ENCODE measurements at regions not wholly inside any gene's neighbourhood (a gene's known extent, or its start where the extent isn't known, plus 50 kb on each side); places are given as distances from the start of the nearest gene placed in this dataset.

DNA sequence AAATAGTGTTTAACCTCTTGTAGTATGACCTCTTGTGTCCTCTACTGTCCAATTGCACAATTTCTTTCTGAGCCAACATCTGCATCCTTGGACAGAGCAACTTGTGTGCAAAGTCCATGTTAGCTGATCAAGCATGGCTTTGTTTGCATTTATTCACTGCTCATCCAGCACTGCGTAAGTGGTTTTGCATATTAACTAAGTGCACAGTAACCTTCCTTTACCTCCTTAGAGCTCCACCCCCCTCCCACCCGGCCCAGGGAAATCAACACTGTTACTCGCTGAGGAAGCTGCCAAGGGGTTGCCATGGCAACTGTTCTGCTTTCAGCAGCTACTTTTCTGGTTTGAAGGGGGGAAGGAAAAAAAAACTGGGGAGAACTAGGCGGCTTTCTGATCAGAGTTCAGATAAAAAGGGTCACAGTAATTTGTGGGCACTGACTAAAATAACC, 153.5 kb upstream of the KLF12 start (continued):
- TF ChIP-seq EP300 (IDR thresholded peaks at IDR 0.05; ENCODE audit: borderline replicate concordance in 1 of 2, low read depth in 1 of 2, low read length in 1 of 2) (no peak), FOXJ3 (CRISPR knock-in tag; IDR thresholded peaks at IDR 0.05) (no peak), SIN3A (IDR thresholded peaks at IDR 0.05; ENCODE audit: borderline replicate concordance, low read depth, low read length) (no peak), FOXM1 (IDR thresholded peaks at IDR 0.05; ENCODE audit: low read depth) (no peak)
- TF ChIP-seq, protein P1, sequence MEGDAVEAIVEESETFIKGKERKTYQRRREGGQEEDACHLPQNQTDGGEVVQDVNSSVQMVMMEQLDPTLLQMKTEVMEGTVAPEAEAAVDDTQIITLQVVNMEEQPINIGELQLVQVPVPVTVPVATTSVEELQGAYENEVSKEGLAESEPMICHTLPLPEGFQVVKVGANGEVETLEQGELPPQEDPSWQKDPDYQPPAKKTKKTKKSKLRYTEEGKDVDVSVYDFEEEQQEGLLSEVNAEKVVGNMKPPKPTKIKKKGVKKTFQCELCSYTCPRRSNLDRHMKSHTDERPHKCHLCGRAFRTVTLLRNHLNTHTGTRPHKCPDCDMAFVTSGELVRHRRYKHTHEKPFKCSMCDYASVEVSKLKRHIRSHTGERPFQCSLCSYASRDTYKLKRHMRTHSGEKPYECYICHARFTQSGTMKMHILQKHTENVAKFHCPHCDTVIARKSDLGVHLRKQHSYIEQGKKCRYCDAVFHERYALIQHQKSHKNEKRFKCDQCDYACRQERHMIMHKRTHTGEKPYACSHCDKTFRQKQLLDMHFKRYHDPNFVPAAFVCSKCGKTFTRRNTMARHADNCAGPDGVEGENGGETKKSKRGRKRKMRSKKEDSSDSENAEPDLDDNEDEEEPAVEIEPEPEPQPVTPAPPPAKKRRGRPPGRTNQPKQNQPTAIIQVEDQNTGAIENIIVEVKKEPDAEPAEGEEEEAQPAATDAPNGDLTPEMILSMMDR (IDR thresholded peaks at IDR 0.05) = no peak
- TF ChIP-seq, protein P2, sequence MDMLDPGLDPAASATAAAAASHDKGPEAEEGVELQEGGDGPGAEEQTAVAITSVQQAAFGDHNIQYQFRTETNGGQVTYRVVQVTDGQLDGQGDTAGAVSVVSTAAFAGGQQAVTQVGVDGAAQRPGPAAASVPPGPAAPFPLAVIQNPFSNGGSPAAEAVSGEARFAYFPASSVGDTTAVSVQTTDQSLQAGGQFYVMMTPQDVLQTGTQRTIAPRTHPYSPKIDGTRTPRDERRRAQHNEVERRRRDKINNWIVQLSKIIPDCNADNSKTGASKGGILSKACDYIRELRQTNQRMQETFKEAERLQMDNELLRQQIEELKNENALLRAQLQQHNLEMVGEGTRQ (IDR thresholded peaks at IDR 0.05; ENCODE audit: borderline replicate concordance, low read depth, low read length) = no peak

DNA sequence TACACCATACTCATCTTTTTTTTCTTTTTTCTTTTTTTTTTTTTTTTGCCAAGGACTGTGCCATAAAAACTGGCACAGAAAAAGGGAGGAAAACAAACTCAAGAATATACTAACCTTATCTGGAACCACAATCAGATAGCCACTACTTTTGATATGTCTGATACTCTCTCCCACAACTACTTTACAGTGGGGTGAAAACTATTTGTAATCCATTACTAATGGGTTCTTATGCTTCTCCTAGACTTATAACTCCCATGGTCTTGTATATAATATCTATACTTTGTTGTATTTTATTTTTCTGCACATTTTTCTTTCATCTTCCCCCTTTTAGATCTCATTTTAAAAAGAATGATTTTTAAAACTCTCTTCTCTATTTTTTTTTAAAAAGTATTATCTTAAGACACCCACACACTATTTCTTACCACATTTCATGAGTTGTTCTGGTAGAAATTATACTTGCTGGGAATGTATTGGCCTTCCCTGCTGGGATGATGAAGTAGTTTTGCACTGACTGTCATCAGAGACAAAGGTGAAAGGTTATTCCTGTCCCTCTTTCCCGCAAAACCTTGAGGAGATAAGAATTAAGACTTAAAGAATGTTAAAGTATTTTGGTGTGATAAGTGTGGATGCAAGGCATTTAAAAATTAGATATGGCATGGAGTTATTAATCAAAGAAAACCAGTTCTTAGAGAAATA, 146.7 kb upstream of the KLF12 start:
- H3K4me1 ChIP-seq (ENCODE audit: control insufficient read depth in 1 of 2, insufficient read depth in 2 of 2, low read depth in 1 of 2, low read length in 1 of 2) = no peaks in the 10 kb centered on the region; a peak in 1 of 4 replicates
- no peaks in the 10 kb centered on the region for H3K27me3 ChIP-seq (ENCODE audit: insufficient read depth)
- TF ChIP-seq RXRA (IDR thresholded peaks at IDR 0.05; ENCODE audit: borderline replicate concordance, low read depth) (no peak), SIN3A (IDR thresholded peaks at IDR 0.05; ENCODE audit: borderline replicate concordance, low read depth, low read length) (no peak), ELF1 (IDR thresholded peaks at IDR 0.05) (no peak), NFIC (IDR thresholded peaks at IDR 0.05; ENCODE audit: borderline replicate concordance) (no peak), TAF1 (IDR thresholded peaks at IDR 0.05; ENCODE audit: borderline replicate concordance, low read depth, low read length) (no peak)
- TF ChIP-seq, protein P3, sequence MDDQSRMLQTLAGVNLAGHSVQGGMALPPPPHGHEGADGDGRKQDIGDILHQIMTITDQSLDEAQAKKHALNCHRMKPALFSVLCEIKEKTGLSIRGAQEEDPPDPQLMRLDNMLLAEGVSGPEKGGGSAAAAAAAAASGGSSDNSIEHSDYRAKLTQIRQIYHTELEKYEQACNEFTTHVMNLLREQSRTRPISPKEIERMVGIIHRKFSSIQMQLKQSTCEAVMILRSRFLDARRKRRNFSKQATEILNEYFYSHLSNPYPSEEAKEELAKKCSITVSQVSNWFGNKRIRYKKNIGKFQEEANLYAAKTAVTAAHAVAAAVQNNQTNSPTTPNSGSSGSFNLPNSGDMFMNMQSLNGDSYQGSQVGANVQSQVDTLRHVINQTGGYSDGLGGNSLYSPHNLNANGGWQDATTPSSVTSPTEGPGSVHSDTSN (IDR thresholded peaks at IDR 0.05) = no peak
- TF ChIP-seq, protein P4, sequence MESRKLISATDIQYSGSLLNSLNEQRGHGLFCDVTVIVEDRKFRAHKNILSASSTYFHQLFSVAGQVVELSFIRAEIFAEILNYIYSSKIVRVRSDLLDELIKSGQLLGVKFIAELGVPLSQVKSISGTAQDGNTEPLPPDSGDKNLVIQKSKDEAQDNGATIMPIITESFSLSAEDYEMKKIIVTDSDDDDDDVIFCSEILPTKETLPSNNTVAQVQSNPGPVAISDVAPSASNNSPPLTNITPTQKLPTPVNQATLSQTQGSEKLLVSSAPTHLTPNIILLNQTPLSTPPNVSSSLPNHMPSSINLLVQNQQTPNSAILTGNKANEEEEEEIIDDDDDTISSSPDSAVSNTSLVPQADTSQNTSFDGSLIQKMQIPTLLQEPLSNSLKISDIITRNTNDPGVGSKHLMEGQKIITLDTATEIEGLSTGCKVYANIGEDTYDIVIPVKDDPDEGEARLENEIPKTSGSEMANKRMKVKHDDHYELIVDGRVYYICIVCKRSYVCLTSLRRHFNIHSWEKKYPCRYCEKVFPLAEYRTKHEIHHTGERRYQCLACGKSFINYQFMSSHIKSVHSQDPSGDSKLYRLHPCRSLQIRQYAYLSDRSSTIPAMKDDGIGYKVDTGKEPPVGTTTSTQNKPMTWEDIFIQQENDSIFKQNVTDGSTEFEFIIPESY (IDR thresholded peaks at IDR 0.05; ENCODE audit: borderline replicate concordance, low read depth) = no peak
- TF ChIP-seq, protein P1 (IDR thresholded peaks at IDR 0.05) = no peak
- no peaks in the 10 kb centered on the region for H3K79me2 ChIP-seq (ENCODE audit: insufficient read depth)
- H4K20me1 ChIP-seq (ENCODE audit: insufficient read depth) = no peaks in the 10 kb centered on the region
- no peak overlapping the region for H3K9ac ChIP-seq
- ChIA-PET CTCF (interaction anchor here (0.7 kb wide), 1 partner anchor 939 kb away, joined by 3 read pairs; no protein-coding TSS in a partner anchor), POLR2A (no interaction called here)
- no peak overlapping the region for H2AFZ ChIP-seq (ENCODE audit: low read depth)
- H3K9me2 ChIP-seq = no peaks in the 10 kb centered on the region
- no peaks in the 10 kb centered on the region for H3K9me3 ChIP-seq
- no peak for DNase-seq
- 89% methylated on average over 1 of the region's 1 CpG for WGBS (ENCODE audit: low lambda C conversion rate)
- no peak overlapping the region for H3K27ac ChIP-seq (ENCODE audit: low read depth in 2 of 2, low read length in 1 of 2)
- no peaks in the 10 kb centered on the region for H3F3A ChIP-seq (replicated peaks; ENCODE audit: insufficient read depth)
- no peak overlapping the region for H3K4me2 ChIP-seq
- no peak overlapping the region for H3K4me3 ChIP-seq (ENCODE audit: low read depth in 2 of 2, low read length in 1 of 2)
- no peaks in the 10 kb centered on the region for H3K36me3 ChIP-seq (replicated peaks in 1 of 2; ENCODE audit: control insufficient read depth in 1 of 2, insufficient read depth in 2 of 2, low read length in 1 of 2)
